CD14-positive monocyte (primary cell): ENCODE measurements at regions not wholly inside any gene's neighbourhood (a gene's known extent, or its start where the extent isn't known, plus 50 kb on each side); places are given as distances from the start of the nearest gene placed in this dataset.

ENCODE experiments used
- DNase-seq, 3 donors: peaks; one replicate each; pipeline ENCODE4 v3.0.0-alpha.2; 2011 to 2022
- H2AFZ ChIP-seq: 2 replicates; pipeline ENCODE4 v1.6.0; 2012; ENCODE audit warnings: mild to moderate bottlenecking, low read depth, low read length, inconsistent platforms; ENCODE audit not compliant: insufficient read depth, poor library complexity, severe bottlenecking
- H3K27ac ChIP-seq, 2 donors: 1 replicate in 1 of 2; 2 replicates in 1 of 2; pipeline ENCODE4 v1.5.1; 2012 to 2013; ENCODE audit warnings: low read length in 2 of 2, control low read depth in 1 of 2, inconsistent platforms in 1 of 2, low read depth in 1 of 2, mild to moderate bottlenecking in 1 of 2
- H3K27me3 ChIP-seq, 2 donors: one replicate each; pipeline versions ENCODE4 v1.6.0 to v1.6.1; 2011 to 2013; ENCODE audit warnings: low read length in 2 of 2; ENCODE audit not compliant: control insufficient read depth in 2 of 2, insufficient read depth in 2 of 2
- H3K36me3 ChIP-seq, 2 donors: replicated peaks in 1 of 2; 1 replicate in 1 of 2; 2 replicates in 1 of 2; pipeline versions ENCODE4 v1.5.1 to v1.6.1; 2012 to 2013; ENCODE audit warnings: low read length in 2 of 2, control low read depth in 1 of 2, inconsistent platforms in 1 of 2, mild to moderate bottlenecking in 1 of 2; ENCODE audit not compliant: insufficient read depth in 2 of 2, control insufficient read depth in 1 of 2
- H3K4me1 ChIP-seq, 2 donors: 1 replicate in 1 of 2; 2 replicates in 1 of 2; pipeline versions ENCODE4 v1.5.1 to v1.6.1; 2012 to 2013; ENCODE audit warnings: low read length in 2 of 2, control low read depth in 1 of 2, inconsistent platforms in 1 of 2, mild to moderate bottlenecking in 1 of 2, moderate library complexity in 1 of 2; ENCODE audit not compliant: insufficient read depth in 2 of 2, control insufficient read depth in 1 of 2
- H3K4me2 ChIP-seq: replicated peaks from 2 replicates; pipeline ENCODE3; 2012; ENCODE audit warnings: low read length, moderate library complexity, mild to moderate bottlenecking; ENCODE audit not compliant: poor library complexity, severe bottlenecking; ENCODE audit errors: extremely low read depth
- H3K4me3 ChIP-seq, 3 experiments: fragments of 200-600 bp in 1 of 3; sonication (generic) in 1 of 3; replicated peaks in 1 of 3; 1 replicate in 2 of 3; 2 replicates in 1 of 3; pipeline ENCODE4 v1.5.1; 2011 to 2013; ENCODE audit warnings: low read length in 3 of 3, mild to moderate bottlenecking in 3 of 3, control low read depth in 2 of 3, low read depth in 2 of 3, inconsistent platforms in 1 of 3, moderate library complexity in 1 of 3
- H3K79me2 ChIP-seq: 2 replicates; pipeline ENCODE4 v1.6.0; 2012; ENCODE audit warnings: mild to moderate bottlenecking, control low read depth, inconsistent platforms, low read length, moderate library complexity; ENCODE audit not compliant: insufficient read depth
- H3K9ac ChIP-seq: 2 replicates; pipeline ENCODE4 v1.6.0; 2017; ENCODE audit warnings: low read length, mild to moderate bottlenecking; ENCODE audit not compliant: insufficient read depth, poor library complexity, severe bottlenecking
- H3K9me3 ChIP-seq, 2 donors: replicated peaks in 1 of 2; 1 replicate in 1 of 2; 2 replicates in 1 of 2; pipeline versions ENCODE4 v1.5.1 to v1.6.1; 2012 to 2013; ENCODE audit warnings: low read length in 2 of 2, control low read depth in 1 of 2; ENCODE audit not compliant: control insufficient read depth in 1 of 2, insufficient read depth in 1 of 2
- H4K20me1 ChIP-seq: 2 replicates; pipeline ENCODE4 v1.6.0; 2012; ENCODE audit warnings: mild to moderate bottlenecking, low read length, control low read depth, moderate library complexity; ENCODE audit not compliant: insufficient read depth
- H3K27ac Mint-ChIP-seq, 7 donors: one replicate each; pipeline ENCODE4 v1.8.0; 2020; ENCODE audit warnings: mild to moderate bottlenecking in 7 of 7, mixed read lengths in 7 of 7, moderate library complexity in 6 of 7, inconsistent platforms in 2 of 7
- H3K27me3 Mint-ChIP-seq, 3 donors: one replicate each; pipeline ENCODE4 v1.8.0; 2021 to 2022; ENCODE audit warnings: low read depth in 3 of 3, mild to moderate bottlenecking in 3 of 3, mixed read lengths in 3 of 3, moderate library complexity in 3 of 3, inconsistent platforms in 1 of 3
- H3K36me3 Mint-ChIP-seq, 2 donors: one replicate each; pipeline ENCODE4 v1.8.0; 2020; ENCODE audit warnings: mixed read lengths in 2 of 2, inconsistent platforms in 1 of 2, mild to moderate bottlenecking in 1 of 2
- H3K4me1 Mint-ChIP-seq: one replicate; pipeline ENCODE4 v1.8.0; 2020; ENCODE audit warnings: mild to moderate bottlenecking, mixed read lengths
- H3K4me3 Mint-ChIP-seq, 2 donors: one replicate each; pipeline ENCODE4 v1.8.0; 2020; ENCODE audit warnings: mild to moderate bottlenecking in 2 of 2, mixed read lengths in 2 of 2, moderate library complexity in 1 of 2
- H3K9me3 Mint-ChIP-seq, 7 donors: one replicate each; pipeline ENCODE4 v1.8.0; 2020 to 2022; ENCODE audit warnings: mixed read lengths in 7 of 7, mild to moderate bottlenecking in 6 of 7, moderate library complexity in 6 of 7, inconsistent platforms in 2 of 7
- CTCF ChIP-seq: fragments of 200-600 bp; IDR thresholded peaks from one replicate; pipeline ENCODE4 v1.8.0; 2022; ENCODE audit warnings: antibody characterized with exemption, mild to moderate bottlenecking
- WGBS: methylation state at CpG from one replicate; pipeline ENCODE4 v1.1.5; 2013; ENCODE audit warnings: missing lambda C conversion rate; ENCODE audit not compliant: insufficient coverage; 5-methylcytosine and 5-hydroxymethylcytosine counted together
- intact Hi-C, 2 donors: fragments of 100-400 bp; cut with micrococcal nuclease; formaldehyde crosslinking; loops; one replicate each; pipeline versions ENCODE4 v1.15.0 to v1.15.1; 2023

- H3K4me3 Mint-ChIP-seq = no peak overlapping the region
- H3K4me3 ChIP-seq = no peak overlapping the region
- H3K9me3 Mint-ChIP-seq = peaks cover 0 to 2% (median 0%) of the 10 kb centered on the region in 7 donors
- H4K20me1 ChIP-seq = no peaks in the 10 kb centered on the region
- no peak for DNase-seq
- H3K9ac ChIP-seq = no peak overlapping the region
- H3K27ac ChIP-seq = no peak overlapping the region
- no peak for TF ChIP-seq CTCF
- H3K27ac Mint-ChIP-seq = peak overlapping the region in 1 of 7 donors; percentile 6
- H3K4me1 Mint-ChIP-seq = no peaks in the 10 kb centered on the region
- H3K9me3 ChIP-seq = no peaks in the 10 kb centered on the region
- no peaks in the 10 kb centered on the region for H3K36me3 ChIP-seq
- H3K4me2 ChIP-seq = no peak overlapping the region
- no peaks in the 10 kb centered on the region for H3K36me3 Mint-ChIP-seq
- H3K79me2 ChIP-seq = no peaks in the 10 kb centered on the region
- H3K4me1 ChIP-seq = no peaks in the 10 kb centered on the region
- H3K27me3 Mint-ChIP-seq = peaks cover 1 to 5% (median 4%) of the 10 kb centered on the region in 3 donors
- no CpG with 5 or more reads among the region's 2 CpGs for WGBS
- no peak overlapping the region for H2AFZ ChIP-seq
- intact Hi-C loops = no loop called here
- peaks cover 3 to 8% of the 10 kb centered on the region in 2 donors for H3K27me3 ChIP-seq
Observed at GRCh38 chr9:115202960-115203751, 85.2 kb upstream of the TNC start.

GRCh38 chr9:115204904-115205453, 87.0 kb upstream of the TNC start:
- H3K4me1 Mint-ChIP-seq = no peaks in the 10 kb centered on the region
- H3K4me3 Mint-ChIP-seq = no peak overlapping the region
- intact Hi-C loops = no loop called here

More at GRCh38 chr9:115204904-115205453, 87.0 kb upstream of the TNC start:
- Histone ChIP-seq H3K27me3 (peaks cover 3 to 4% of the 10 kb centered on the region in 2 donors), H4K20me1 (no peaks in the 10 kb centered on the region), H2AFZ (no peak overlapping the region), H3K79me2 (no peaks in the 10 kb centered on the region), H3K36me3 (no peaks in the 10 kb centered on the region), H3K9ac (no peak overlapping the region), H3K4me1 (no peaks in the 10 kb centered on the region), H3K4me3 (no peak overlapping the region), H3K9me3 (no peaks in the 10 kb centered on the region), H3K27ac (no peak overlapping the region), H3K4me2 (no peak overlapping the region)
- no peak overlapping the region for H3K27ac Mint-ChIP-seq
- WGBS = no CpG with 5 or more reads among the region's 1 CpG
- no peaks in the 10 kb centered on the region for H3K9me3 Mint-ChIP-seq
- H3K36me3 Mint-ChIP-seq = no peaks in the 10 kb centered on the region
- TF ChIP-seq CTCF = no peak
- DNase-seq = peak in 1 of 3 donors; percentile 5
- H3K27me3 Mint-ChIP-seq = peaks cover 1 to 2% (median 2%) of the 10 kb centered on the region in 3 donors
